ENCODE measurements at regions not wholly inside any gene's neighbourhood (a gene's known extent, or its start where the extent isn't known, plus 50 kb on each side); places are given as distances from the start of the nearest gene placed in this dataset. TPM values are rescaled to one million over a fixed set of nuclear protein-coding genes. Genes with fewer than 3 reads are reported as not detected.

DNA sequence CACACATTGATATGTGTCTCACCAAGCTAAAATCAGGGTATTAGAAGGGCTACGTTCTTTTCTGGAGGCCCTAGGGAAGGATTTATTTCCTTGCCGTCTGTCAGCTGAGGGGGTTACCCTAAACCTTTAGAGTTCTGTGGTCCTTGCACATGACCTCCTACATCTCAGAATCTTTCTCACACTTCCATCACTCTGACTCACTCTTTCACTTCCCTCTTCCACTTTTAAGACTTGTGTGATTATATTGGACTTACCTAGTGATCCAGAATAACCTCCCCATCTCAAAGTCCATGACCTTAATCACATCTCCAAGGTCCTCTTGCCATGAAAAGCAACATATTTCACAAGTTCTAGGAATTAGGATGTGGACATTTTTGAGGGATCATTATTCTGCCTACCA is 53.6 kb upstream of the FUNDC1 start:
- DNase-seq = no peak
- Histone ChIP-seq H3K4me3 (no peak overlapping the region), H3K9me3 (no peaks in the 10 kb centered on the region), H3K4me1 (no peaks in the 10 kb centered on the region), H3K36me3 (replicated peaks in 1 of 2; ENCODE audit: insufficient read depth in 1 of 2, low read depth in 2 of 2) (no peaks in the 10 kb centered on the region), H3K27ac (no peak overlapping the region), H3K27me3 (no peaks in the 10 kb centered on the region)
- WGBS, 2 donors = 61 to 65% methylated on average over 2 of the region's 2 CpGs
- intact Hi-C loops (cut with DNase I) = no loop called here
- no peak for ATAC-seq
- TF ChIP-seq POLR2A (IDR thresholded peaks at IDR 0.05) = no peak
- TF ChIP-seq, protein P1, sequence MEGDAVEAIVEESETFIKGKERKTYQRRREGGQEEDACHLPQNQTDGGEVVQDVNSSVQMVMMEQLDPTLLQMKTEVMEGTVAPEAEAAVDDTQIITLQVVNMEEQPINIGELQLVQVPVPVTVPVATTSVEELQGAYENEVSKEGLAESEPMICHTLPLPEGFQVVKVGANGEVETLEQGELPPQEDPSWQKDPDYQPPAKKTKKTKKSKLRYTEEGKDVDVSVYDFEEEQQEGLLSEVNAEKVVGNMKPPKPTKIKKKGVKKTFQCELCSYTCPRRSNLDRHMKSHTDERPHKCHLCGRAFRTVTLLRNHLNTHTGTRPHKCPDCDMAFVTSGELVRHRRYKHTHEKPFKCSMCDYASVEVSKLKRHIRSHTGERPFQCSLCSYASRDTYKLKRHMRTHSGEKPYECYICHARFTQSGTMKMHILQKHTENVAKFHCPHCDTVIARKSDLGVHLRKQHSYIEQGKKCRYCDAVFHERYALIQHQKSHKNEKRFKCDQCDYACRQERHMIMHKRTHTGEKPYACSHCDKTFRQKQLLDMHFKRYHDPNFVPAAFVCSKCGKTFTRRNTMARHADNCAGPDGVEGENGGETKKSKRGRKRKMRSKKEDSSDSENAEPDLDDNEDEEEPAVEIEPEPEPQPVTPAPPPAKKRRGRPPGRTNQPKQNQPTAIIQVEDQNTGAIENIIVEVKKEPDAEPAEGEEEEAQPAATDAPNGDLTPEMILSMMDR (IDR thresholded peaks at IDR 0.05) = no peak

Small RNAs in the stretch of these regions (small RNA-seq; reads per million reads assigned to genes)
- gene RN7SL291P = not detected

Measured in body of pancreas (tissue), 4 donors.